ENCODE measurements at regions not wholly inside any gene's neighbourhood (a gene's known extent, or its start where the extent isn't known, plus 50 kb on each side); places are given as distances from the start of the nearest gene placed in this dataset.
"Not testable (repeated sequence)": the region's sequence is repeated elsewhere in the genome, so short reads cannot be mapped to it uniquely, and the experiment has no call there.

DNA sequence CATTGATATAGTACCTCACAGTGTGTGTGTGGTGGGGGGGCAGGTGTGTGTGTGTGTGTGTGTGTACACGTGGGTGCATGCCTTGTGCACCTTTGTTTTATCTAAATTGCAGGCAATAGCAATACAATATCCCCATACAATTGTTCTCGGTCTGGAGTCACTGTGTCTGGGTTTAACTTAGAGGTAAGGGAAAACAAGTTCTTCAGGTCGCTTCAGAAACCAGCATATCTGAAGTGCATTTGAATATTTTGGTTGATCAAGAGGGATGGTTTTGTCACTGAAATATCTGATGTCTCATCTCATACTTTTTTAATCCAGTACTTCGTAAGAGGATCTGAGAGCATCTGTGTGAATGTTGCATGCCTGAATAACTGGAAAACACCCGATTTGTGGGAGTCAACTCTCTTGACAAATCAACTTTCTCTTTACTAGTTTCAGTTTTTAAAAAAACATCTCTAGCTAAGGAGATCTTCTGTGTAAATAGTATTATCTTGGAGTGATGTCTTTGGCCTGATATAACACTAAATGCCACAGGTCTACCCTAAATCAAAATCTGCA, 206.8 kb upstream of the NR2F2 start:
- DNase-seq (ENCODE audit: low read depth in 2 of 2): no peak

DNA sequence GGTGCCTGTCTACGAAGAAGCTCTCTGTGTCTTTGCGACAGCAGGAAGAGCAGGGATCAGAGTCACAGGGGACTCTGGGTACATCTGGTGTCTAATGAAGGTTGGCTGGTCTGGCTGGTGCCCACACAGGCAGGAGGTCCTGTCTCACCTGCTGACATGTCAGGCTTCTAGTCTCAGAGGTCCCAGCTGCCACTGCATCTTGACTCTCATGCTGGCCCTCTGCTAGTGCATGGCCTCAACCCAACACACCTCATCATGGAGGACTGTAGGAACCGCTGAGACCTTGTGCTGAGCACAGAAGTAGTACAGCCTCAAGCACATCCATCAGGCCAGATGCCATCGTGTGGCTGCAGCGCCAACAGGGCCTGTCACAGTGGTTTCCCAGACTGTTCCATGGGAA, 206.1 kb upstream of the NR2F2 start:
- no peak for DNase-seq (ENCODE audit: low read depth in 2 of 2)

DNA sequence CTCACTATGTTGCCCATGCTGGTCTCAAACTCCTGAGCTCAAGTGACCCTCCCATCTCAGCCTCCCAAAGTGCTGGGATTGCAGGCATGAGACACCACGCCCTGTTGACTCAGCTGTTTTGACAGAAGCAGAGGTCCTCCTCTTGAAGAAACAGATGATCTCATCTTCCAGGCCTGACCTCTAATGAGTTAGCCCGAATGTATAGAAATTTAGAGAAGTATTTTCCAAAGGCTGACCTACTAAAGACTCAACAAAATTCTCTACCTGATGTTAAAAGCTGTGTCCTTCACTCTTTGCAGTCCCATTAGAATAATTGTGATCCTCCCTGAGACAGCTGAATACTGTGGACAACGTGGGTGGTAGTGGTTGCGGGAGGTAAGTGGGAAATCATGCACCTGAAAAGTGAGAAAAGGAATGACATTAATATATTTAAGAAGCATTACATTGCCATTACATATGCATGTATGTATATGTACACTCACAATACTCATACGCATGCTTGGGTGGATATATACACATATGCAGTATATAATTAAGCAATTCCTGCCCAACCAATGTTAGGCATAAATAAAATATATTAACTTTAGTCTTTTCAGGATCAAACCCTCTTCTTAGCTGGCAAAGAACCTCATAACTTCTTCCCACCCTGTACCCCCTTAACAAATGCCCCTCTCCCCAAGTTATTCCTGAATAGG, 204.6 kb upstream of the NR2F2 start:
- DNase-seq (ENCODE audit: low read depth in 2 of 2): no peak

DNA sequence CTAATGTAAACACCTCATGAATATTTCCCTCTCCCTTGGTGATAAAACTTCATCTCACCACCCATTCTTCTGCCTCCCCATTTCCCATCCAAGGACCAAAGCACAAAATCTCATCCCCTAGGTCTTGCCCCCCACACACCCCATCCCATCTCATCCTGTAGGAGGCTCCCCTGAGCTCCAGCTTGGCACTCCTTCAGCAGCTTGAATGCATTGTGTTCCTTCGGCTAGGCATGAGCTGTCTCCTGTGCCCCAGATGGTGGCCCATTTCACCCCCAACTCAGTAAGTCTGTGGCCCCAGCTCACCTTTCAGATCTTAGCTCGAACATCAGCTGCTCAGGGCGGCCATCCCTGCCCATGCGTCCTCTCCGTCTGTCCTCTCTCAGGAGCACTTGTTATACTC, 203.6 kb upstream of the NR2F2 start:
- no peak for DNase-seq (ENCODE audit: low read depth in 2 of 2)

DNA sequence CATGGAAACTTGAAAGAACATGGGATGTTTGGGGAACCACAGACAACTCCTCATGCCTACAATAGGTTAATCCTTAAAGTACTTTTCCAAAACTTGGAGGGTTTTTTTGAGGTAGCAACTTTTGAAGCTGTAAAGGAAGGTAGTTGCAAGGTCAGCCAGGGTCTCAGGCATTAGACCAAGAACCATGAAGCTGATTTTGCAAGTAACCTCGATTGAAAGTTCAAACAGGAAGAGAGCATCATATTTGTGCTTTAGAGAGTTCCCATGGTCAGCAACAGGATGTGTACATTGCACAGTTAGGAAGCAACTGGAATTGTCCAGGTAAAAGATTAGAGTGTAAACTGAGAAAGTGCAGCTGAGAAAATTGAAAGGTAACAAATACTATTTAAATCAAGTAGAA, 199.8 kb upstream of the NR2F2 start:
- DNase-seq (ENCODE audit: low read depth in 2 of 2): no peak

- no peak for DNase-seq (ENCODE audit: low read depth in 2 of 2)
Observed at GRCh38 chr15:96132126-96132525, 198.4 kb upstream of the NR2F2 start.

DNA sequence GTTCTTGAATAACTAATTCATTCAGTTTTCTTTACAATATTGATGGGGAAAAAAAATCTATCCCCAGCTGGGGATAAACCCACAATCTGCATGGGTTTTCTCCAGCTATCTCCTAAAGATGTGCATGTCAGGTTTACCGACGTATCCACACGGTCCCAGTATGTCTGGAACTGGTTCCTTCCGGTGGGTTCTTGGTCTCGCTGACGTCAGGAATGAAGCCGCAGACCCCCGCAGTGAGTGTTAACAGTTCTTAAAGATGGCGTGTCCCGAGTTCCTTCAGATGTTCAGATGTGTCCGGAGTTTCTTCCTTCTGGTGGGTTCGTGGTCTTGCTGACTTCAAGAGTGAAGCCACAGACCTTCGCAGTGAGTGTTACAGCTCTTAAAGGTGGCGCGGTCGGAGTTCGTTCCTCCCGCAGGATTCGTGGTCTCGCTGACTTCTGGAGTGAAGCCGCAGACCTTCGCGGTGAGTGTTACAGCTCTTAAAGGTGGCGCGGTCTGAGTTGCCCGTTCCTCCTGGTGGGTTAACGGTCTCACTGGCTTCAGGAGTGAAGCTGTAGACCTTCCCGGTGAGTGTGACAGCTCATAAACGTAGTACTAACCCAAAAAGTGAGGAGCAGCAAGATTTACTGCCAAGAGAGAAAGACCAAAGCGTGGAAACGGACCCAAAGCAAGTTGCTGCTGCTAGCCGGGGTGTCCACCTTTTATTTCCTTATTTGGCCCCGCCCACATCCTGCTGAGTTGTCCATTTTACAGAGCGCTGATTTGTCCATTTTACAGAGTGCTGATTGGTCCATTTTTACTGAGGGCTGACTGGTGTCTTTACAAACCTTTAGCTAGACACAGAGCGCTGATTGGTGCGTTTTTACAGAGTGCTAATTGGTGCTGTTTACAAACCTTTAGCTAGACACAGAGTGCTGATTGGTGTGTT, 195.1 kb upstream of the NR2F2 start:
- no peak for DNase-seq (ENCODE audit: low read depth in 2 of 2)

- no peak for DNase-seq (ENCODE audit: low read depth in 2 of 2)
Observed at GRCh38 chr15:96138985-96139384, 191.5 kb upstream of the NR2F2 start.

DNA sequence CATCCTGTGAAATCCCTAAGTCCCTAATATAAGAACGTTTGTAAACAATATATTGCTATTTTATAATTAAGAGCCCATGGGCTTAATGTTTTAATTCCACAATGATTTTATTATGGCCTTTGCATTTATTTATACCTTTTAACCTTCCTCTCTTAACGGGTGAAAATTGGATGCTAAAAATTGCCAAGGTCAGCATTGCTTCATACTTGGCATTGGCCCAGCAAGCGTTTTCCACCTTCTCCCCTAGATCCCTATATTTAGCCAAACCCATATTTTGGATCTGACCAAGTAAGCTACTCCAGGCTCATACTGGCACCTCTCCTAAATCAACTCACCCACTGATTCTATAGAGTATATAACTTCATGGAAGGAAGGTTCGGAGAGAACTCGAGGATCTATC, 188.0 kb upstream of the NR2F2 start:
- DNase-seq (ENCODE audit: low read depth in 2 of 2): no peak

DNA sequence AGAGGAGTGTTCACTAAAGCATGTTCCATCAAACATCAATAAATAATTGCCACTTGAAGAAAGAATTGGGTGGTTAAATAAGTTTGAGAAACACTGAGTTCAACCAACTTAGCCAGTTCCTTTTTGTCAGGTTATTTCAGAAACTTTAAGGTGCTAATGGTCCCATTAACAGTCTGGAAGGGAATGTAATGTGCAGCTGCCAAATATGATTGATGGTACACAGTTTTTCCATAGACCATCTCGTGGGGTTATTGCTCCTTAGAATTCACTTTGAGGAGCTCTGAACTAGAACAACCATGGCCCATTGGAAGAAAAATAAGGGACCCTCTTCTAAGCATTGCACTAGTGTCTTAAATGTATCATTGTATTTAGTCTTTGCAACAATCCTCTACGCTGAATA, 185.8 kb upstream of the NR2F2 start:
- no peak for DNase-seq (ENCODE audit: low read depth in 2 of 2)

DNA sequence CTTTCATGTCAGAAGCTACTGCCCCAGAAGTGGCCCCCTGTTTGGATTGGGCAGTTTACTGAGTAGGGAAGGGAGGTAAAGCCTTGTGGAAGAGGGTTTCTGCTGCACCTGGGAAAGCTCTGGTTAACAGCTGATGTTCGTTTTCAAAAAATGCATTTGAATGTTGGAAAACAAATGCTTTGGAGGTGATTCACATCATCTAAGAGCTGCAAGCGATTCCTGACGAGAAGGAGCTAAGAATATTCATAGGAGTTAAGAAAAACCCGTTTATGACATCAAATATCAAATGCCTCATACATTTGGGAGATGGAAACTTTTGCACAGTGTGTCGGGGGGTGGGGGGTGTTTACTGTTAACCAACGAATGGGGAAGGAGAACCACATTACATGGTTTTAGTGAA, 183.8 kb upstream of the NR2F2 start:
- DNase-seq (ENCODE audit: low read depth in 2 of 2): no peak

DNA sequence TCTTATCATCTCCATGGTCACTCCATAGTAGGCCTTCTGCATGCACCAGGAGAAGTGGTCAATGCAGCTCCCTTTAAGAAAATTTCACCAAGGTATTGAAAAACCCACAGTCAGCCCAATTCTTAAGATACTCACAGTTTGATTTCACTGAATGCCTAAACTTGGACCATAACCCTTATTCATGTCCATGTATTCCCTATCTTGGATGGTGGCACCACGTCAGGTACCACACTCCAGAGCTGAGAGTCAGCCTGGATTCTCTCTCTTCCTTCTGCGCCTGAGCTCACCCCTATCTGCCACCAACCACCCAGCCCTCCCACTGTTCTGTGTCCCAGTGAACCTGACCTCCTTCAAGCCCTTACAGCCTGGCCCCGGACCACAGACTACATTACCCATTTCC, 183.2 kb upstream of the NR2F2 start:
- no peak for DNase-seq (ENCODE audit: low read depth in 2 of 2)

DNA sequence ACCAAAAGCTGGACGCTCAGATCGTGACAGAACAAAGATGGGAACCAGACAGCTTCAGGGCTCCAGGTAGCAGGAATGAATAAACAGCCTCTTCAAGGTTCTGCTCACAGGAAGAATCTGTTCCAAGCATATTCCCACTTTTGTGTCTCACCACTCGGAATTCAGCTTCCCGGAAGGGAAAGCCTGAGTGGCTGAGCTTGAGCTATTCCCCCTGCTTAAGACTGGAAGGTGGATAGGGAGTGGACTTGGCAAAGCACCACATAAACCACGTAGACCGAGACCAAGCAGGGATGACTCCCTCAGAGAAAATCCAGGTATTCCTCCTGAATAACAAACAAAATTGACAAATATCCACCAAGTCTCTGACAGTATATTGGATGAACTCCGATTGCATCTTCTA, 180.2 kb upstream of the NR2F2 start:
- DNase-seq (ENCODE audit: low read depth in 2 of 2): no peak

- DNase-seq (ENCODE audit: low read depth in 2 of 2): not testable (repeated sequence)
Observed at GRCh38 chr15:96151749-96152148, 178.8 kb upstream of the NR2F2 start.

DNA sequence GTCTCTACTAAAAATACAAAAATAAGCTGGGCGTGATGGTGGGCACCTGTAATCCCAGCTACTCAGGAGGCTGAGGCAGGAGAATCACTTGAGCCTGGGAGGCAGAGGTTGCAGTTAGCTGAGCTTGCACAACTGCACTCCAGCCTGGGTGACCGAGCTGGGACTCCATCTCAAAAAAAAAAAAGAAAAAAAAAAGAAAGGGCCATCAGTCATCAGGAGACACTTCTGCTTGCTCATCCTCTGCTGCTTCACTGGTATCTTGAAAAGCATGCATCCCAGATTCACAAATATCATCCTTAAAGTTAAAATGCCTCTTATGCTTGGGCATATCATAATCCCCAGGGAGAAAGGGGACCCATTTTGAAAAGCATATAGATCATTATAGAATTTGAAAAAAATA, 176.6 kb upstream of the NR2F2 start:
- no peak for DNase-seq (ENCODE audit: low read depth in 2 of 2)

- DNase-seq (ENCODE audit: low read depth in 2 of 2): no peak
Observed at GRCh38 chr15:96158938-96159337, 171.6 kb upstream of the NR2F2 start.

DNA sequence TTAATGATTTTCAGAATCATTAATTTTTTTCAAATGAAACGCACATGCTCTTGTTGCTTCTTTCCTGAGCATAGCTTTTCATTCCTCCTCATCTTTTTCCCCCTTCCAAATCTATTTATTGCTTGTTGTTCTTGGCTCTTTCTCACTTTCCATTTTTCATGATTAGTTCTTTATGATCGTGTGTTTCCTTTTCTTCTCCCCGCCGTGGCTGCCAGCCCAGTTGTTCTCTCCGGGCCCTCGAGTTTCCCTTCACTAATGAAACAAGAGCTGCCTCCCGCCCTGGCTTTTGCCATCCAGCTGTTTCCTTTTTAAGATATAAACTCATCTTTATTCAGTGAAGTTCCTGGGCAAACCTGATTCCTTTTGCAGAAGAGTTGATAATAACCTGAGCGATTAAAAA, 170.2 kb upstream of the NR2F2 start:
- no peak for DNase-seq (ENCODE audit: low read depth in 2 of 2)

DNA sequence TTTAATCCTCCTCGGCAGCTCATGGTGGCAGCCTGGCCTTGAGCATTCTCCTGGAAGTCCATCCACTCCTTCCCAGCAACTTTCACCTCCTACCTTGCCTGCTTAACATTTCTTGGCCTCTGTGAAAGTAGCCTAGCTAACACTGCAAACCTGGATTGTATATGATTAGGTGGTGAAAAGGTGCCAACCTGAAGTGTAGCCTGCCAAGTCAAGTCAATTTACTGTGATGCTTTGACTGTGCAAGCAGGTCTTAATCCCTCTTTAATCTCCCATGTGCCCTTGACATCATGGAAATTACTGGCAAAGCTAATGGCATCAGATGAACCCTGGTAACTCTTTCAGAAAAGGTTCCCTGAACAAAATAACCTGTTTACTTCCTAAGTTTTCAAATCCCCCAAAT, 169.7 kb upstream of the NR2F2 start:
- no peak for DNase-seq (ENCODE audit: low read depth in 2 of 2)

DNA sequence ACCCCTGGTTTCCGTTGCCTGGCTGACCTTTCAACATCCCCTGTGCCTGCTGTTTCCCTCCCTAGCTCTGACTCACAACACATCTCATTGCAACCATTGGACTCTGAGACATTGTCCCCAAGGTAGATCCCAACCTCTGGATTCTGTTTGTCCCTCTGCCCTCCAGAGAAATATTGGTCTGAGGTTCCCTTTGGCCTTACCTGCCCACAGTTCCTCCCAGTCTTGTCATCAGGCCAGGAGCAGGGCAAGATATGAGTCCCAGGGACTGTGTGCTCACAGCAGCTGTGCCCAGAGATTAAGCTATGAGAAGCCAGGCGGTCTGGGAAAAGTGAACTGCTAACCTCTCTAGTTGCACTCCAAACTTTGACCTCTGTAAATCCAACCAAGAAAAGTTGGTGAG, 168.2 kb upstream of the NR2F2 start:
- no peak for DNase-seq (ENCODE audit: low read depth in 2 of 2)

DNA sequence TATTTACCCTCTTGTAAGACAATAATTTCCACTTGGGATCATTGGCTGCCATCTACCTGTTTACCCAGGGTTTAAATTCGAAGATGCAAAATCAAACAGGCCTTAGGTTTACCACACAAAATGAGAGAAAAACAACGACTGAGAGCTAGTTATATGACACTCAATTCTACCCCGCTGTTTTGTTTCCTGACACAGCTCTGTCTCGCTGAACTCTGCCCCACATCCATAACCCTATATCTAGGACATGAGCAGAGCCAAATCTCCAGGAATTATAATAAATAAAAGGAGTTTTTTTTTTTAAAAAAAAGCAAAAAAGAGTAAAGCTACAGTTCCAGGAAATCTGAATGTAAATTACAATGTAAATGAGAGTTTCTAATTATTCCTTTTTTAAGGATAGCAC, 165.4 kb upstream of the NR2F2 start:
- no peak for DNase-seq (ENCODE audit: low read depth in 2 of 2)

DNA sequence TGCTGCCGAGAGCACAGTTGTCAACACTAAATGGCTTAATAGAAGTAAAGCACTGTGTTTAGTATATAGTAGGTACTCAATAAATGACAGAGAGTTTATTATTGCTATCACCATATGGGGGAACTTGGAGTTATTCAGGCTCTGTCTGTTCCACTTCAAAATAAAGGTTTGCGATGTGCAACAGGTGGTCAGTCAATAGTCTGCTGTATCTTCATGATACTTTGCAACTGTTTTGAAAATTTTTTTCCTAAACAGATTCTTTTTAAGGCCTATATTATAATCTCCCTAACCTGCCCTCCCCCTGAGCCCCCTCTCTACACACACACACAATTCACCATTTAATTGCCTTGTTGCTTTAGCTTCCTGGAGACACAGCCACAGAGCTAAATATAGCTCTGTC, 164.7 kb upstream of the NR2F2 start:
- no peak for DNase-seq (ENCODE audit: low read depth in 2 of 2)

DNA sequence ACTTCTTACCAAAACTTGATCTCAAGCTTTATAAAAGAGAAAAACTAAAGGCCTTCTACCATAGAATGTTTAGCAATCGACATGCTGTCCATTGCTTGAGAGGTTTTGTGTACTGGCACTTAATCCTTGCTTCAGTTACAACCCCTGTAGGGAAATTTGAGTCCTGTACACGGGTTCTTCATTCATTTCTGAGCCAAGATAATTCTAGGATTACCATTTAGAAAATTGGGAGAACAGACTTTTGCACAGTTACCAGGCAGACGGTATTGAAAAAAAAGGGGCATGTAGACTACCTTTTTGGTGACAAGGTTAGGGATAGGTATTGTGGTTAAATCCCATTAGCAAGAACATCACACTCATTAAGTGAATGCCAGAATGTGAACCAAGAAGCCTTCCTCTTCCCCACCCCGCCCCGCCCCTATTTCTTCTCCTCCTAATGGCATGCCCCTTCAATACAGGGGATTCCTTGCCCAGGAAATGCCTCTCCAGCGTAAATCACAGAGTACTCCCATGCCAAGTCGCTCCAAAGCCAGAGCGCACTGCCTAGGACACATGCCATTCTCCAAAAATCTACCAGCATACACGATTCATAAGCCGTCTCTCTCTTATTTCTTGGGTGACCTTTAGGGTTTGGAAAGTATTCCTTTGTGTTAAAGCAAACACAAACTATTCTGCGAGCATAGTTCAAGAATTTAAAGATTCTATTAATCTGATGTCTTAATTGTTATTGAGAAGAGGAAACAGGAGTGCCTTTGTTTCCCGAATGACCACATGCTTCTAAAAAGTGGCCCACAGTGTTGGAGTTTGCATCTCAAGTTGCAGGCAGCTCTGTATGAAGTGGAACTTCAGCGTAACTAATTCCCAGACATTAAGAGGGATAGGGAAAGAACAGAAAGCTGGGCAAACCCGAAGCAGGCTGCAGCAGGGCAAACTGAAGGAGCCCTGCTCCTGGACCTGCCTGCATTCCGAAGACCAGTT, 164.0 kb upstream of the NR2F2 start:
- DNase-seq (ENCODE audit: low read depth in 2 of 2): no peak

All from stimulated activated CD4-positive, alpha-beta T cell treated with anti-CD3 and anti-CD28 coated beads, Interleukin-12 subunit alpha, Interleukin-12 subunit beta, amount 100 ng/mL, for 24 hours (primary cell).